ENCODE measurements at regions not wholly inside any gene's neighbourhood (a gene's known extent, or its start where the extent isn't known, plus 50 kb on each side); places are given as distances from the start of the nearest gene placed in this dataset.
"Not testable (repeated sequence)": the region's sequence is repeated elsewhere in the genome, so short reads cannot be mapped to it uniquely, and the experiment has no call there.

DNA sequence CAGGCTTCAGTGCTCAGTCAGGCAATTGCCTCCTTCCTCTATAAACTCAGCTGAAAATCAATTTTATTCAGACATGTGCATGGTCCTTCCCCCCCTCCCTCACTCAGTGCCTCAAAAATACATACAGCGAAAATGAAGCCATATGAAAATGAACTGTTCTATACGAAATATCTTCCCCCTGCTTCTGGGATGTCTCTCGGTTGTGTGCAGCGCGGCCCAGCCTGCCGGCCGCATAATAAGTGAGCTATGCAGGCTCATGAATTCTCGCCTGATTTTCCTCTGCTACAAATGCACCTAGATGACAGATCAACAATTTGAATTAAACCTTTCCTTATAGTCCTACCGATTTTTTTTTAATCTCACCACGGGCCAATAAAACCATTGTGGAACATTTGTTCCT lies 252.9 kb downstream of the CRLF2 start:
- FAIRE-seq (no peak), DNase-seq (ENCODE audit: low spot score) (no peak)

DNA sequence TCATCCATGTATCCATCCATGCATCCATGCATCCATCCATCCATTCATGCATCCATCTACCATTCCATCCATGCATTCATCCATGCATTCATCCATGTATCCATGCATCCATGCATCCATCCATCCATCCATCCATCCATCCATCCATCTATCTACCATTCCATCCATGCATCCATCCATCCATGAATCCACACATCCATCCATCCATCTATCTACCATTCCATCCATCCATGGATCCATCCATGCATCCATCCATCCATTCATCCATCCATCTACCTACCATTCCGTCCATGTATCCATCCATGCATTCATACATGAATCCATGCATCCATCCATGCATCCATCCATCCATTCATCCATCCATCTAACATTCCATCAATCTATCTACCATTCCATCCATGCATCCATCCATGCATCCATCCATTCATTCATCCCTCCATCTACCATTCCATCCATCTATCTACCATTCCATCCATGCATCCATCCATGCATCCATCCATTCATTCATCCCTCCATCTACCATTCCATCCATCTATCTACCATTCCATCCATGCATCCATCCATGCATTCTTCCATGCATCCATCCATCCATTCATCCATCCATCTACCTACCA lies 257.2 kb downstream of the CRLF2 start:
- not testable (repeated sequence) for DNase-seq (ENCODE audit: low spot score); FAIRE-seq

DNA sequence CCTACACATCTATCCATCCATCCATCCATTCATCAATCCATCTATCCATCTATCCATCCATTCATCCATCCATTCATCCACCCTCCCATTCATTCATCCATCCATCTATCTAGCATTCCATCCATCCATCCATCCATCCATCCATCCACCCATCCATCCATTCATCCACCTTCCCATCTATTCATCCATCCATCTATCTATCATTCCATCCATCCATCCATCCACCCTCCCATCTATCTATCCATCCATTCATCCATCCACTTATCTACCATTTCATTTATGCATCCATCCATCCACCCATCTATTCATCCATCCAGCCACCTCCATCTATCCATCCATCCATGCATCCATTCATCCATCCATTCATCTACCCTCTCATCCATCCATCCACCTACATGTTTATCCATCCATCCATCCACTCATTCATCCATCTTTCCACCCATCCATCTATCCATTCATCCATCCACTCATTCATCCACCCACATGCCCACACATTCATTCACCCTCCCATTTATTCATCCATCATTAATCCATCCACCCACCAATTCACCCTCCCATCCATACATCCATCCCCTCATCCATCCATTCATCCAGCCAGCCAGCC lies 258.5 kb downstream of the CRLF2 start:
- no peak for FAIRE-seq

DNA sequence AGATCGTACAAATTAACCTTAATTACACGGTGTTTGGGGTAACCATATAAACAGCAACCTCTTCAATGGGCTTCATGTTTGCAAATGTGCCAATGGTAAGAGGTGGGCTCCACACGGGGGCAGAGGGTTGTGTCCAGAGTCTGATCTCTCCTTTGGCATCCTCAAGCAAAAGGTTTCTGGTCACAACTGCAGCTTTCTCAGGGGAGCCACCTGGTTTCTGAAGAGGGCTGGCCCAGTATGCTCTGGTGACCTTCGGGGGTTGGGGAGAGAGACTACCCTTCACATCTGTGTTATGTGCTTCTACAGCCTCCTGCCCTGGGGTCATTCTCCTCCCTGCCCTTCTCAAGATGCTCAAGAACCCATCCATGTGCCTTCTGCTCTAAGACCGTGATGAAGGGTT lies 259.6 kb downstream of the CRLF2 start:
- DNase-seq (ENCODE audit: low spot score) (no peak), FAIRE-seq (no peak)

More for the DNA sequence above, 258.5 kb downstream of the CRLF2 start:
- DNase-seq (ENCODE audit: low spot score): no peak

DNA sequence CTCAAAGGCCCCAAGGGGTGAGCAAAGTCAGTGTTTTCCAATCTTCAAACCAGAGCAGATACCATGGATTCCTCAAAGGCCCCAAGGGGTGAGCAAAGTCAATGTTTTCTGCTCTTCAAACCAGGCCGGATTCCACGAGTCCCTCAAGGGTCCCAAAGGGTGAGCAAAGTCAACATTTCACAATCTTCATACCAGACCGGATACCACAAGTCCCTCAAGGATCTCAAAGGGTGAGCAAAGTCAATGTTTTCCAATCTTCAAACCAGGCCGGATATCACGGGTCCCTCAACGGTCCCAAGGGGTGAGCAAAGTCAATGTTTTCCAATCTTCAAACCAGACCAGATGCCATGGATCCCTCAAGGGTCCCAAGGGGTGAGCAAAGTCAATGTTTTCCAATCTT lies 265.2 kb downstream of the CRLF2 start:
- not testable (repeated sequence) for DNase-seq (ENCODE audit: low spot score); FAIRE-seq

DNA sequence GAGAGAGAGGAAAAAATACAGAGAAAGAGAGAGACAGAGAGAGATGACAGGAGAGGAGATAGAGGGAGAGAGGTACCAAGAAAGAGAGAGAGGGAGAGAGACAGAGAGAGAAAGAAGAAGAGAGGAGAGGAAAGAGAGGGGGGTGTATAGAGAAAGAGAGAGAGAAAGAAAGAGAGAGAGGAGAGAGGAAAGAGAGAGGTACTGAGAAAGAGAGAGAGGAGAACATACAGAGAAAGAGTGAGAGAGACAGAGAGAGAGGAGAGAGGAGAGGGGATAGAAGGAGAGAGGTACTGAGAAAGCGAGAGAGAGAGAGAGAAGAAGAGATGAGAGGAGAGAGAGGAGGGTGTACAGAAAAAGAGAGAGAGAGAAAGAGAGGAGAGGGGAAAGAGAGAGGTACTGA lies 269.4 kb downstream of the CRLF2 start:
- no peak for DNase-seq (ENCODE audit: low spot score)
- FAIRE-seq: no peak

DNA sequence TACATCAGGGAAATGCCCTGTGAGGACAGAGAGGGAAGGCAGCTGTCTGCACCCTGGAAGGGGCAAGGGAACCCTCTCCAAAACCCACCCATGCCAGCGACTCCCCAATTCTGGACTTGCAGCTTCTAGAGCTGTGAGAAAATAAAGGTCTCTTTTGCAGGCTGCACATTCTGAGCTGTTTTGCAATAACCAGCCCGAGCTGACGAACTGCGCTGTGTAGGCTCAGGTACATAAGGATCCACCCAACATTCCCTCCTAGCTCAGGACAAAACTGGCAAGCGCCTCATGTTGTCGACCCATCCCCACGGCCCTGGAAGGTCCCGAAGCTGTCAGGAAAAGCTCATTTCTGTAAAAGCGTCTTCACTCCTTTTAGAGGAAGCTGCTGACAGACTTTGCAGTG lies 271.8 kb downstream of the CRLF2 start:
- no peak for FAIRE-seq

DNA sequence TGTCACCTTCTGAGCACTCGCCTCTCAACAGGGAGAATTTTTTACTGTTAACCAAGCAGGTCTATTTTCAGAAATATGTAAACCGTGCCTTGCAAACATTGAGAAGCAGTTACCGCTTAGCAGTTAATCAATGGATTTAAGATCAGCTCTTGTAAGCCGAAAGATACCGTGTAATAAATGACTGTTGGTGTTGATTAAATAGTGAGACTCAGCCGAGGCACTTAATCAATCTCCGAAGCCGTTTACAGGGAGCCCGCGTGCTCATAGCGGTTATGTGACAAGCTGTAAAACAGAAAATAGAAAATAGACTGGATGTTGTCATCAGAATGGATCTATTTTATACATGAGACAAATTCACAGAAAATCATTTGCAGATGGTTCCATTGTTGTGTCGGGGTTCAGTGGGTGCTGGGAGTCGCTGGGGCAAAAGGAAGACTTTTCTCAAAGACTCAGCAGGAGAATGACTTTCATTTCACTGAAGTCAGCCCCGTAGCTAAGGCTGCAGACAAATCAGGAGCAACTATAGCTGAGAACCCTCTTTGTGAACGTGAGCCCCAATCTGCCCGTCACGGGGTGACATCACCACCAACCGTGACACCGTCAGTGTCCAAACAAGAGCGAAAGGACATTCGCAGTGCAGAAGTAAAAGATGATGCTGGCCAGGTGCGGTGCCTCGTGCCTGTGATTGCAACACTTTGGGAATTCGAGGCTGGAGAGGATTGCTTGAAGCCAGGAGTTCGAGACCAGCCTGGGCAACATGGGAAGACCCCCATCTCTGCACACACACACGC lies 275.3 kb downstream of the CRLF2 start:
- DNase-seq (ENCODE audit: low spot score): no peak
- no peak for FAIRE-seq

More for the DNA sequence above, 271.8 kb downstream of the CRLF2 start:
- DNase-seq (ENCODE audit: low spot score): no peak

DNA sequence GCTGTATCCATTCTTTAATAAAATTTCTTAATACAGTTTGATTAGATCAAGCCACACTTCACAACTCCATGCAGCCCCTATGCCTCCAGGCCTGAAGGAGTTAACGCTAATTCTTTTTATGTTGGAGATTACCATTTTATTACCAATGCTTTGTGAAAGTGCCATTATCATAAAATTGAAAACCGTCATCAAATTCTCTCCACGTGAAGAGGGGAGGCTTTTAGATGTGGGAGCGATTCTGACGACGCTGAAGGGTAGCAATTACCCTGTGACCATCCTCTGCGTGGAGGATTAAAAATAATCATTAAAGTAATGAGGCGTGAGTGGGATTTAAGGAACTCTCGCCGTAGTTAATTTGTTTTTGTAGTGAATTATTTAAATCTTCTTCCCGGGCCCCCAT lies 278.8 kb downstream of the CRLF2 start:
- no peak for DNase-seq (ENCODE audit: low spot score)
- no peak for FAIRE-seq

DNA sequence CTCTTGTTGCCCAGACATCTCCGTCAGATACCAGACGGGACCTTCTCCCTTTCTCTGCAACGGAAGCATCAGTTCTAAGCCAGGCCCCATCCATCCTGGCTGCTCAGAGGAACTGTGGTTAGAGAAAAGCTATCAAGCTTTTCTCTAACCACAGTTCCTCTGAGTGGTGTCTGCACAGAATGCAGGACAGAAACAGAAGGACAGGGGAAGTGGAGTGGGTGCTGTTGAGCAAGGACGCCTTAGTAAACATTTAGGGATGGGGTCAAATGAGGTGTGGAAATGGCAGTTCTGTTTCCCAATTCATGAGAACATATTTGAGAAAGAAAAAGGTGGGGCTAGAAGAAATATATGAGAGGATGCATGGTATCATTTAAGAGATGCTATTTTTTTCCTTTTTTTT lies 283.8 kb downstream of the CRLF2 start:
- FAIRE-seq (no peak), DNase-seq (ENCODE audit: low spot score) (no peak)

DNA sequence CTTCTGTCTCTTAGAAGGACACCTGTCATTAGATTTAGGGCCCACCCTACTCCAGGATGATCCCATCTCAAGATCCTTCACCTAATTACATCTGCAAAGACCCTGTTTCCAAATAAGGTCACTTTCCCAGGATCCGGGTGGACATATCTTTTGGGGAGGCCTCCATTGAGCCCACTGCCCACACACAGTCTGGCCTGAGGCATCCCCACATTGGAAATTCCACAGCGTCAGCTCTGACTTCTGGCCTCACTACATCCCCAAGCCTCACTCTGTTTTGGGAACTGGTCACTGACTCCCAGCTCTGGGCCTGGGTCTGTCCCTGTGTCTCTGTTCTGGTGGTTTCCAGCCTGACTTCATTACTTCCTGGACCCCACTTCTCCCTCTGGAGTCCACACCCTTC lies 285.5 kb downstream of the CRLF2 start:
- DNase-seq (ENCODE audit: low spot score): no peak
- FAIRE-seq: no peak

DNA sequence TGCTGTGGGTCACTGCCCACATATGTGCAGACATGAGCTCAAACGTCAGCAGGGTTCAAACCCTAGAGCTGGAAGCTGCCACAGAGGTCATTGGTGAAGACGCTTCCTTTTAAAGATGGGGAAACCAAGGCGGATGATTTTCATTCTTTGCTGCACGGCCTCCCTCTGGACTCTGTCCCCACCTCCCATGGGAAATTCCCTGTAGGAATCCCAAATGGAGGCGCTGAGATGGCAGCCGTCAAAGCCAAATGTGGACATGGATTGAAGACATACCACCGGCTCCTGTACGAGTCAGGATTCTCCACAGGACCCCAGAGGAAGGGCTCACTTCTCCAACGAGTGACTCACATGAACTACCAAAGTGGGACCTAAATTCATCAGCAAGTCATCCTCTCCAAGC lies 286.4 kb downstream of the CRLF2 start:
- FAIRE-seq (no peak), DNase-seq (ENCODE audit: low spot score) (no peak)

DNA sequence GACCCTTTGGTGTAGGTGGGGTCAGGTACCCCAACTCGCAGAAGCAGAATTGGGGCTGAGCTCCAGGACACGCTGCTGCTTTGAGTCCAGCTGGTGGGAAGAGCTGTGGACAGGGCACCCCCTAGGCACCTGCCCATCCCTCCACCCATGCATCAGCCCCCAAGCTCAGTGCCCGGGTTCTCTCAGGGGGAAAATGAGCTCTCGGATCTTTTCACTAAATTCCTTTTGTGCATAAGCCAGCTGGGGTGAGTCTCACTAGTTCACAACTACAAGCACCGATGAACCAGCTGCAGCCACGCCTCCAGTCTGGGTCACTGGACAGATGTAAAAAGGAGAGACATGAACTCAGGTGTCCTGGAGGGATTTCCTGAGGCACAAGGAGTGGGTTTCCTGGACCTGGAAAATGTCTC lies 286.8 kb downstream of the CRLF2 start:
- FAIRE-seq (no peak), DNase-seq (ENCODE audit: low spot score) (no peak)

DNA sequence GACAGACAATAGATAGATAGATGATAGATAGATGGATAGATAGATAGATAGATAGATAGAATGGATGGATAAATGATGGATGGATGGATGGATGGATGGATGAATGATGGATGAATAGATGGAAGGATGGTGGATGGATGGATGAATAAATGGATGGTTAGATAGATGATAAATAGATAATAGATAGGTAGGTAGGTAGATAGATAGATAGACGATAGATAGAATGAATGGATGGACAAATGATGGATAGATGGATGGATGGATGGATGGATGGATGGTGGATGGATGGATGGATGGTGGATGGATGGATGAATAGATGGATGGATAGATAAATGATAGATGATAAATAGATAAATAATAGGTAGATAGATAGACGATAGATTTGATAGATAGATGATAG lies 287.4 kb downstream of the CRLF2 start:
- FAIRE-seq: no peak
- no peak for DNase-seq (ENCODE audit: low spot score)

DNA sequence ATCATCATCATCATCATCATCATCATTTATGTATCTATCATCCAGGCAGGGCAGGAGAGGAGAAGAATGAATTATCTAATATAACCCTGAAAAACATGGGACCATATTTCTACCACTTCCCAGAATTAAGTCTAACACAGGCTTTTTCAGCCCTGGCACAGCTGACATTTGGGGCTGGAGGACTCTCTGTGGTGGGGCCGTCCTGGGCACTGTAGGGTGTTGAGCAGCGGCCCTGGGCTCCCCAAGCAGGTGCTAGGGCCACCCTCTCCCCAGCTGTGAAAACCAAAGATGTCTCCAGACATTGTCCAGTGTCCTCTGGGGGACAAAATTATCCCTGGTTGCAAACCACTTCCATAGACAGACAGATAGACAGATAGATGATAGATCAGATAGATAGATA lies 288.4 kb downstream of the CRLF2 start:
- FAIRE-seq (no peak), DNase-seq (ENCODE audit: low spot score) (no peak)

DNA sequence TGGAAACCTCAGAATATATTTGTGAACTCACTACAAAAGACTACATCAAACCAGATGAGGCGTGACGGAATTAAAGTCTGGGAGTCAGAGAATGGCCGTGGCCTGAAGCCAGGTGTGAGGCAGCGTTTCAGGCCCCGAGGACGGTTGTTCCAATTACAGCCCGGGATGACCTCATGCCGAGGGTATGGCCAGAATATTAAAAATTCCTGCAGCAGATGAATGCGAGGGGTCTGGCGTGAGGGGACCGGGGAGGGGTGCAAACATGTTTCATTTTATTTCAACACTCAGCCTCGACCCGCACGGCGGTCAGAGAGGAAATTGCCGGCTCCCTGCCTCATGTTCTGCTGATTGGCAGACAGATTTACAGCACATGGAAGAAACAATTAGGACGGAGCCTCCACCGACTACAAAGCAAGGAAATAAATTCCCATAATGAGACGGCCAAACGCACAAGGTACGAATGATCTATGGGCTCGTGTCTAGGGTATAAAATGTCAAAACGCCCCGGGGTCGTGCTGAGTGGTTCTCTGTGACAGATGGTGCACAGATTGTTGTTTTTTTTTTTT lies 289.7 kb downstream of the SHOX start:
- FAIRE-seq (no peak), DNase-seq (ENCODE audit: low spot score) (peak; percentile 26)

DNA sequence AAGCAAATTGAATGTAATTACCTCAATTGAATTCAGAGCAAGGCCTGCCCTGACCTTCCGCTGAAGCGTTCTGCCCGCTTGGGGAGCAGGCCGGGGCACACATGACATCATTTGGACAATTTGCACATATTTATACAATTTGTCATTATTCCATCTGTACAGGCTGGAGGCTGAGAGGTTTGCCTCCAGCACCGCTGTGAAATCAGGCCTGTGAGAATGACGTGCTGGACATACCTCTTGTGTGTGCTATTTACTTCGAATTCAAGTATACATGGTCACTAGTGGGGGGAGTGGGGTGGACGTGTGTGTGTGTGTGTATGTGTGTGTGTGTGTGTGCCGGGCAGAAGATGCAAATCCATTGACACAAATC lies 285.6 kb downstream of the SHOX start:
- no peak for FAIRE-seq
- DNase-seq (ENCODE audit: low spot score): no peak

DNA sequence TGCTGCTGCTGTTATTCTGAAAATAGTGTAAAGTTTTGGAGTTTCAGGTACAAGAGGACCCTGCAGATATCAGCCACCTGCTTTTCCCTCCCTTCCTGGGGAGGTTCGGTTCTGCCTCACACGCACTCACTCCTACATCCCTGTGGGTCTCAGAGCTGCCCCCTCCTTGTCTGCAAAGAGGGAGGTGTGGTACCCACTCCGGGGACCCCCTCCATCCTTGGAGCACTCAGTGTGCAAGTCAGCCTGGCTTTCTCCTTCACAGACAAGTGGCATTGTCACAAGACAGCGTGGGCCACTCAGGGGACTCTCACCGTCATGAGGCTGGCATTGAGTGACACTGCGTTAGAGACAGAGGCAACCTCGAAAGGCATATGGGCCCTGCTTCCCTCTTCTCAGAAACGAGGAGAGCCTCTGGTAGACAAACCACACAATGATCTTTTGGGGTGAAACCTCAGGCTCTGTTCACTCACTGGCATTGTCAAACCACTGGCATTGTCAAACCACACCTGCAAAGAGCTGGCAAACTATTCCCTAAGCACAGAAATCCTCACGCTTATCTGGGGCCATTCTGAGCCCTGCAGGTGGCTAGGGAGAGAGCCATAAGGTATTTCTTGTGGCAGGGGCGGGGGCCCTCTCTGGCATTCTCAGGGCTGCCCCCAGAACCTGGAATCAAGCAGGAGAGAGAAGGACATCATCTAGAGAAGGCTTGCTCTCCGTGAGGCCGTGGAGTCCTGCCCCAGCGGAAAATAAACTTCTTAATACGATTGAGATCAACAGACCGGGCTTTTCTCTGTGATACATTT lies 285.0 kb downstream of the SHOX start:
- DNase-seq (ENCODE audit: low spot score) (no peak), FAIRE-seq (no peak)

DNA sequence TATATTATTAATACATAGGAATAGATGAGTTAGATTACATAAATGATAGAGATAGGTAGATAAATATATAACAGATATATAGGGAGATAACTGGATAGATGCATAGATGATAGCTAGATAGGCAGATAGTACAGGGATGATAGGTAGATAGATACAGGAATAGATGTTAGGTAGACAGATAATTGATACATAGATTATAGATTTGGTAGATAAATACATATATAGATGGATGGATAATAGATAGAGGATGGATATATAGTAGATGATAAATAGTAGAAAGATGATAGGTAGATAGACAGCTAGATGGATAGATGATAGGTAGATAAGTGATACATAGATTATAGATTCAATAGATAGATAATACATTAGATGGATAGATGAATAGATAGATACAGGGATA lies 283.6 kb downstream of the SHOX start:
- DNase-seq (ENCODE audit: low spot score) (no peak), FAIRE-seq (no peak)

DNA sequence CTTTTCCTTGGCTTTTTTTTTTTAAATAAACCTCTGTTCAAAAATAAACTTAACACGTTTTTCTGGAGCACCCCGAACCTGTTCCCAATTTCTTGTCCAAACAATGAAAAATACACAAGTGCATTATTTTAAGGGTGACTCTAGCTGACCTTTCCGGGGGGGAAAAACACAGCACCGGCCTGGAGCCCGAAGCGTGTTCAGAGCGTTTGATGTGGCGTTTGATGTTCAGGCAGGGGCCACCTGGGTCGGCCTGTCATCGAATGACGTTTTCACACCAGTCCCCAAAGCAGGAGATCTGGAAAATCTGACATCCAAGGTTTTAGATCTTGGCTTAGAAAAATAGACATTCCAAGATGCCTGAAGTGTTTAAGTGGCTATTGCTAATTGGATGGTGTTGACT lies 282.1 kb downstream of the SHOX start:
- FAIRE-seq (no peak), DNase-seq (ENCODE audit: low spot score) (no peak)

DNA sequence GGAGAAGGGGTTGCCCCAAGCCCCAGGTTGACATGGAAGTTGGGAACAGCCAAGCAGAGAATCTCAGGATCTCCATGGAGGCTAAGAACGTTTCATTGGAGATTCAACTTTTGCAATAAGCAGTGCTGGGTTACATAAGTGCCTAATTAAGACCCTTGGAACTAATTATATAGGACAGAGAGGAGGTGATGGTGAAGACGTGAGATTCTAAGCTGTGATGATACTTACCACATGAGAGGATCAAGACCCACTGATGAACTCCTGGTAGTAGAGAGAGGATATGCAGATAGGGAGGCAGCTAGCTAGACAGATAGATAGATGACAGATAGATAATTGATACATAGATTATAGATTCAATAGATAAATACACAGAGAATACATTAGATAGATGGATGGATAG lies 278.5 kb downstream of the SHOX start:
- DNase-seq (ENCODE audit: low spot score); FAIRE-seq: not testable (repeated sequence)

DNA sequence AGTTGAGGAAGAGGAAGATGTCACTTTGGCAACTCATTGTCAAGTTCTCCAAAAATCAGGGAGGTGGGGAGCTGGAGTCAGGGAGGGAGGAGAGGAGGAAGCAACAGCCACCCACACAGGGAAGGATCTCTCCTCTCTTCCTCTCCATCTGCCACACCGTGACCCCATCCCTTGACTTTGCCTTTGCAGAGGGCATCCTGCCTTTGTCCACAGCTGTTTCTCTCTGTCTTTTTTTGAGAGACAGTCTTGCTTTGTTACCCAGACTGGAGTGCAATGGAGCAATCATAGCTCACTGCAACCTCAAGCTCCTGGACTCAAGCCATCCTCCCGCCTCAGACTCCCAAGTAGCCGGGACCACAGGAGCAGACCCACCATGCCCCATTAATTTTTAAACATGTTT lies 276.0 kb downstream of the SHOX start:
- FAIRE-seq (no peak), DNase-seq (ENCODE audit: low spot score) (no peak)

All from urothelium cell line (cell line).